ENCODE measurements at regions not wholly inside any gene's neighbourhood (a gene's known extent, or its start where the extent isn't known, plus 50 kb on each side); places are given as distances from the start of the nearest gene placed in this dataset.

DNA sequence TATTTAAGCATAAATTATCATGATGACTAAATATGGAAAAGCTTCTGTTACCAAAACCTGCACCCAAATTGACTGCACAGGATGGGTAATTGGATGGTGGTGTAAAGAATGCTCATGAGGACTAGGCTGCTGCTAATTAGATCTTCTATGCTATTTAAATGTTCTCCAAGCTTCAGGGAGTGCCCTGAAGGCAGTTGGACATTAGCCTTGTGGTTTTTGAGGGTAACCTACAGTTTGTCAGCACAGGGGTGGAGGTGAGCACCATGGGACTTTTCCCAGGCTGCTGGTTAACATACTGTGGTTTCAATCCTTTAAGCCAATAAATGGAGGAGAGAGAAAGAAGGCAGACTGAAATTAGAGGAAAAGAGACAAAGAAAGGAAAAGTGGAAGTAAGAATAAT, 145.0 kb downstream of the WIF1 start:
- Mint-ChIP-seq H3K27ac (no peak overlapping the region), H3K4me1 (ENCODE audit: low read depth) (no peaks in the 10 kb centered on the region), H3K36me3 (ENCODE audit: low read depth) (no peaks in the 10 kb centered on the region), H3K9me3 (no peaks in the 10 kb centered on the region), H3K27me3 (ENCODE audit: insufficient read depth) (peaks cover 5% of the 10 kb centered on the region), H3K4me3 (no peak overlapping the region)
- DNase-seq (ENCODE audit: low spot score), result no peak
- intact Hi-C loops (cut with micrococcal nuclease), result no loop called here

DNA sequence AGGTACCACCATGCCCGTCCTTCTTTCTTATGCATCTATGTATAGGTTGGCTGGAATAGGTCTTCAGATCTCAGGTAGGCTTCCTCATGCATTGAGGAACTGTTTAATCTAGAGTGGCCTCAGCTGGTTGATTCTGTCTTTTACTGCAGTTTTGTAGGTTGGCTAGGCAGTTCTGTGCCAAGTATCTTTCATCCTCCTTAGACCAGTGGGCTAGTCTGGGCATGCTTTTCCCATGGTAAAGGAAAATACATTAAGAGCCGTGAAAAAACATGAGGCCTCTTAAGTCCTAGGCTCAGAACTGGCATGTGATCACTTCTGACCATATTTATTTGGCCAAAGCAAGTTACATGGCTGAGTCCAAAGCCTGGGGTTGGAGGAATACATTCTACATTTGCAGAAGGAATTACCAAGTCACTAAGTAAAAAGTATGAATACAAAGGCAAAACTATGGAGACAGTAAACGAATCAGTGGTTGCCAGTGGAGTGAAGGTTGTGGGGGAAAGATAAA, 137.3 kb downstream of the WIF1 start:
- intact Hi-C loops (cut with micrococcal nuclease), result no loop called here
- no peak for DNase-seq (ENCODE audit: low spot score)
- no peak overlapping the region for H3K27ac Mint-ChIP-seq
- H3K4me1 Mint-ChIP-seq (ENCODE audit: low read depth), result no peaks in the 10 kb centered on the region
- no peak overlapping the region for H3K4me3 Mint-ChIP-seq
- H3K27me3 Mint-ChIP-seq (ENCODE audit: insufficient read depth), result peaks cover 1% of the 10 kb centered on the region
- H3K36me3 Mint-ChIP-seq (ENCODE audit: low read depth), result no peaks in the 10 kb centered on the region
- no peaks in the 10 kb centered on the region for H3K9me3 Mint-ChIP-seq

DNA sequence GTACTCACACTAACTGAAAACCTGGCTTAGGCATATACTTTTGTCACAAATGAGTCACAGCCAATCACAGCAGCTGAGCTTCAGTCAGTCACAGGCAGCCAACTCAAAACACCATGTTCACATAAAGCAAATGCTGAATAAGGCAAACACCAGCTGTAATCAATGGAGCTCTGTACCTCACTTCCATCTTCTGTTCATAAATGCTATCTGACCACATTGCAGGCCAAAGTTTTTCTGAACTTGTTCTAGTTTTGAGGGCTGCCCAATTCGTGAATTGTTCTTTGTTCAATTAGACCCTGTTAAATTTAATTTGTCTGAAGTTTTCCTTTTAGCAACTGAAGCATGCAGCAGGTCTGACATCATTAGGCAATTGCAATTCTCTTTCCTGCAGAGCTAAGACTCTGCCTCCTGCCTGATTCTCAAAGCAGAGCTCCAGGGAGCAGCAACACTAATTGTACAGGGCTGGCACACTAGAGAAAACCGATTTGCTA, 129.9 kb downstream of the WIF1 start:
- no peaks in the 10 kb centered on the region for H3K9me3 Mint-ChIP-seq
- no peak overlapping the region for H3K27ac Mint-ChIP-seq
- H3K4me1 Mint-ChIP-seq (ENCODE audit: low read depth), result no peaks in the 10 kb centered on the region
- H3K27me3 Mint-ChIP-seq (ENCODE audit: insufficient read depth), result peaks cover 1% of the 10 kb centered on the region
- H3K4me3 Mint-ChIP-seq, result no peak overlapping the region
- DNase-seq (ENCODE audit: low spot score), result no peak
- intact Hi-C loops (cut with micrococcal nuclease), result no loop called here
- H3K36me3 Mint-ChIP-seq (ENCODE audit: low read depth), result no peaks in the 10 kb centered on the region

DNA sequence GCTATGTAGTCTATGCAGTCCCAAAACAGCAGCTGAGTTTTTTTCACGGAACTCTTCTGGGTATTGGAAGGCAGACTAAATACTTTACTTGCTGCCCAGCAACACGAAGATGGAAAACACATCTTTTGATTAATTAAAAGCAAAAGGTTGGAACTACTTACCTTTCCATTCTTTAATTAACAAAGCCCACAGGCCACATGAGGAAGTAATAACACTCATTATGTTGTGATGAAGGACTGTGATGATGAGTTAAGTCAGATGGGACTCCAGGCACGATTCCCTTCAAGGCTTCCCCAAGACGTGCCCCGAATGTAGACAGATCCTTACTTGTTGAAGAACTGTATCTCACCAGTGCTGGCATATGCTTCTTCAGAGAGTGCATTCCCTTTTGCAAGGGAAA, 129.0 kb downstream of the WIF1 start:
- intact Hi-C loops (cut with micrococcal nuclease), result no loop called here
- Mint-ChIP-seq H3K4me3 (no peak overlapping the region), H3K27me3 (ENCODE audit: insufficient read depth) (no peaks in the 10 kb centered on the region), H3K4me1 (ENCODE audit: low read depth) (no peaks in the 10 kb centered on the region), H3K27ac (no peak overlapping the region), H3K36me3 (ENCODE audit: low read depth) (no peaks in the 10 kb centered on the region), H3K9me3 (no peaks in the 10 kb centered on the region)
- no peak for DNase-seq (ENCODE audit: low spot score)

GRCh38 chr12:64992641-64993040, 128.5 kb downstream of the WIF1 start:
- H3K4me1 Mint-ChIP-seq (ENCODE audit: low read depth), result no peaks in the 10 kb centered on the region
- DNase-seq (ENCODE audit: low spot score), result no peak
- H3K9me3 Mint-ChIP-seq, result no peaks in the 10 kb centered on the region
- H3K27ac Mint-ChIP-seq, result no peak overlapping the region
- no peaks in the 10 kb centered on the region for H3K36me3 Mint-ChIP-seq (ENCODE audit: low read depth)
- no peak overlapping the region for H3K4me3 Mint-ChIP-seq
- intact Hi-C loops (cut with micrococcal nuclease), result no loop called here
- no peaks in the 10 kb centered on the region for H3K27me3 Mint-ChIP-seq (ENCODE audit: insufficient read depth)

DNA sequence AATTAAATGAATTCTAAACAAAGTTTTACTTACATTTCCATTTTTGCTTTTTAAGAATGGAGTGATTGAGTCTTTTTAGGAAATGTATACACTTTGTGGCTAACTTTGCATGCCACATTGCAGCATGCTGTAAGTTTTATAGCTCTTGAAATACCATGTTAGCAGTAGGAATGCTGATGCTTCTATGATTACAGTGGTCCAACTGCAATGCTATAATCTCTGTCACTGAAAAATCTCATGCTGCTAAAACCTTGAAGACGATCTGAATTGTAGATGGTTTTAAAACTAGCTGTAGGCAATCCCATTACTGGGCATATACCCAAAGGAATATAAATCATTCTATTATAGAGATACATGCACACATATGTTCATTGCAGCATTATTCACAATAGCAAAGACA, 127.6 kb downstream of the WIF1 start:
- DNase-seq (ENCODE audit: low spot score), result no peak
- intact Hi-C loops (cut with micrococcal nuclease), result no loop called here
- Mint-ChIP-seq H3K27me3 (ENCODE audit: insufficient read depth) (no peaks in the 10 kb centered on the region), H3K27ac (no peak overlapping the region), H3K36me3 (ENCODE audit: low read depth) (no peaks in the 10 kb centered on the region), H3K9me3 (no peaks in the 10 kb centered on the region), H3K4me3 (no peak overlapping the region), H3K4me1 (ENCODE audit: low read depth) (no peaks in the 10 kb centered on the region)

- Mint-ChIP-seq H3K4me1 (ENCODE audit: low read depth) (no peaks in the 10 kb centered on the region), H3K27me3 (ENCODE audit: insufficient read depth) (no peaks in the 10 kb centered on the region), H3K9me3 (no peaks in the 10 kb centered on the region), H3K4me3 (no peak overlapping the region), H3K27ac (peak overlapping the region; percentile 9), H3K36me3 (ENCODE audit: low read depth) (no peaks in the 10 kb centered on the region)
- intact Hi-C loops (cut with micrococcal nuclease), result no loop called here
- no peak for DNase-seq (ENCODE audit: low spot score)
Observed at GRCh38 chr12:64995816-64996215, 125.3 kb downstream of the WIF1 start.

DNA sequence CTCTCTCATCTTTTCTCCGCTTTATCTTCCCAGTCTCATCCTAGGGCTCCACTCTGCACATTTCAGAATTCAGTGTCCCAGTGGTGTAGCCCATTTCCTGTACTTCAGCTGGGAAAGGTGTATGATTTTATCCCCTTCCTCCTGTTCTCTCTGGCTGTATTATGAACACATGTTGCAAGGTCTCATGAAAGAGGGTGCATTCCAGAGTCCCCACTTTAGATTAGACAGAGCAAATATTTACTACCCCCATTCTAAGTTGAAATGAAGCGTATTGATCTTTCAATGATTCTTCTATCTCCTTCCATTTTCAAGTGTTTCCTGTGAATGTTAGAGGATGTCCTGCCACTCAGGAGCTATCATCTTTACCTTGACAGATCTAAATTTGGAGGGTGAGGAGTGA, 123.2 kb downstream of the WIF1 start:
- DNase-seq (ENCODE audit: low spot score), result no peak
- intact Hi-C loops (cut with micrococcal nuclease), result no loop called here
- Mint-ChIP-seq H3K9me3 (no peaks in the 10 kb centered on the region), H3K4me1 (ENCODE audit: low read depth) (no peaks in the 10 kb centered on the region), H3K4me3 (no peak overlapping the region), H3K27me3 (ENCODE audit: insufficient read depth) (no peaks in the 10 kb centered on the region), H3K27ac (no peak overlapping the region), H3K36me3 (ENCODE audit: low read depth) (no peaks in the 10 kb centered on the region)

DNA sequence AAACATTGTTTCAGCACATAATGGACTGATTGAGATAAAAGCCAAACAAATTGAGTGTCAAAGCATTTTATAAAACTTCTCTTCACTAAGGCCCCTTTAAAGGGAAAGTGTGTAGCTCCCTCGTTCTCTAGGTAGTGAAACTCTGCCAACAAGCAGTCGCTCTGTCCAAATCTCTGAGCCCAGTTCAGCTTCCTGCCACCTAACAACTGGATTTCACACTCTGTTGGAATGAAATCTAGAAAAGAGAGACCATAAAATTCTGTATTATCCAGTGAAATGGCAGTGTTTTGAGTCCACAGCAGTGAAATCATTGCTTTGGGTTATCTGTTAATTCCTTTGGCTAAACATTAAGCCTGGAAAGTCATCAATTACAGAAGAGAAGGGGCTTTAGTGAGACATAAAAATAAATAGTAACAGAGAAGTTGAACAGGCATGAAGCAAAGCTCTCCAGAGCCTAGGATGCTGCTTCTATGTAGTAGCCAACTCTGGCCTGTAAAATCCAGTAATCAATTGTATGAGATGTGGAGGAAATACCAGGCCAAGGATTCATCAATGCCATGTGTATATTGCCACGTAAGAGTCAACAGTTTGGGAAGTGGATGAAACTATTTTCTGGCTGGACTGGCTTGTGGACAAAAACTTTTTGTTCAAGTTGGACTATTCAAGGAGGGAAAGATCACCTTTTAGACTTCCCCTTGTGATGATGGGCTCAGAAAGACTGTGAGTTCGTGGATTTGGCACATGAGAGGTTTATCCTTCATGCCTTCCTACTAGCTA, 122.5 kb downstream of the WIF1 start:
- Mint-ChIP-seq H3K27ac (no peak overlapping the region), H3K36me3 (ENCODE audit: low read depth) (no peaks in the 10 kb centered on the region), H3K4me1 (ENCODE audit: low read depth) (no peaks in the 10 kb centered on the region), H3K9me3 (no peaks in the 10 kb centered on the region), H3K27me3 (ENCODE audit: insufficient read depth) (no peaks in the 10 kb centered on the region), H3K4me3 (no peak overlapping the region)
- DNase-seq (ENCODE audit: low spot score), result no peak
- intact Hi-C loops (cut with micrococcal nuclease), result no loop called here

DNA sequence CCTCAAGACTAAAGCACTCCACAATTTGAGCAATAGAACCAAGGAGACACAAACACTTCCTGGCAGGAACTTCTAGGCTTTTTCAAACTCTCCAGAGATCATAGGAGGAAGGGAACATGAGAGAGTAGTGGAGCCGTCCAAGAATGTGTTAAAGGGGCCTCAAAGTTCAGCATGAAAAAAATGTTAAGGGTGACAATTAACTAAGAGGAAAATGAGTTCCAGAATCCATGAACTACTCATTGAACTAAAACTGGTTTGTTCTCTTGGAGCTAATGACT, 122.0 kb downstream of the WIF1 start:
- Mint-ChIP-seq H3K4me1 (ENCODE audit: low read depth) (no peaks in the 10 kb centered on the region), H3K27ac (no peak overlapping the region), H3K36me3 (ENCODE audit: low read depth) (no peaks in the 10 kb centered on the region), H3K27me3 (ENCODE audit: insufficient read depth) (no peaks in the 10 kb centered on the region), H3K4me3 (no peak overlapping the region), H3K9me3 (no peaks in the 10 kb centered on the region)
- DNase-seq (ENCODE audit: low spot score), result no peak
- intact Hi-C loops (cut with micrococcal nuclease), result no loop called here

All from activated T-helper 1 cell treated with anti-CD3 and anti-CD28 coated beads, Interleukin-12 subunit alpha, Interleukin-12 subunit beta, Interleukin-2, Interleukin-4 antibody, amounts not matched to agents 30 ng/mL and 10 ng/mL and 1 ng/mL, durations not matched to agents 14 hours and 24 hours and 36 hours (primary cell).